Heart left ventricle (tissue), 16 donors: ENCODE measurements at regions not wholly inside any gene's neighbourhood (a gene's known extent, or its start where the extent isn't known, plus 50 kb on each side); places are given as distances from the start of the nearest gene placed in this dataset.
"Not testable (repeated sequence)": the region's sequence is repeated elsewhere in the genome, so short reads cannot be mapped to it uniquely, and the experiment has no call there.

Experiments used
- ATAC-seq, 4 donors: fragments of 200-7000 bp; cut with Tn5 transposase; one replicate each; pipeline ENCODE4 v1.9.1; 2020 to 2022; ENCODE audit warnings: moderate library complexity in 4 of 4, mild to moderate bottlenecking in 3 of 4, moderate number of reproducible peaks in 1 of 4
- DNase-seq, 5 donors: peaks; one replicate each; pipeline ENCODE4 v3.0.0-alpha.2; 2020
- H3K27ac ChIP-seq, 12 donors: fragments of 200-600 bp; sonication (generic) in 4 of 12; one replicate each; pipeline versions ENCODE4 v1.5.0 to v1.8.0; 2016 to 2022; ENCODE audit warnings: mild to moderate bottlenecking in 2 of 12
- H3K27me3 ChIP-seq, 9 donors: fragments of 200-600 bp; sonication (generic) in 2 of 9; one replicate each; pipeline versions ENCODE4 v1.5.1 to v1.8.0; 2016 to 2022; ENCODE audit warnings: mild to moderate bottlenecking in 3 of 9
- H3K36me3 ChIP-seq, 9 donors: fragments of 200-600 bp; sonication (generic) in 2 of 9; one replicate each; pipeline versions ENCODE4 v1.5.0 to v1.8.0; 2018 to 2022; ENCODE audit warnings: mild to moderate bottlenecking in 2 of 9
- H3K4me1 ChIP-seq, 12 donors: fragments of 200-600 bp; sonication (generic) in 4 of 12; one replicate each; pipeline versions ENCODE4 v1.5.0 to v1.8.0; 2016 to 2022; ENCODE audit warnings: mild to moderate bottlenecking in 3 of 12
- H3K4me3 ChIP-seq, 12 donors: fragments of 200-600 bp; sonication (generic) in 4 of 12; one replicate each; pipeline versions ENCODE4 v1.5.0 to v1.8.0; 2017 to 2022; ENCODE audit warnings: mild to moderate bottlenecking in 9 of 12, moderate library complexity in 4 of 12
- H3K9me3 ChIP-seq, 12 donors: fragments of 200-600 bp; sonication (generic) in 4 of 12; one replicate each; pipeline versions ENCODE4 v1.5.0 to v1.8.0; 2016 to 2022; ENCODE audit warnings: mild to moderate bottlenecking in 1 of 12
- POLR2A ChIP-seq, 2 donors: fragments of 450-650 bp; IDR thresholded peaks; one replicate each; pipeline ENCODE4 v1.6.1; 2017; ENCODE audit warnings: antibody characterized with exemption in 2 of 2, mild to moderate bottlenecking in 2 of 2, moderate library complexity in 2 of 2
- WGBS, 4 donors: extraction: QIAGEN DNeasy Blood & Tissue Kit in 2 of 4; methylation state at CpG; one replicate each; pipeline versions ENCODE4 v1.1.5 to v1.1.7; 2013 to 2018; 5-methylcytosine and 5-hydroxymethylcytosine counted together
- intact Hi-C, 10 donors: fragments of 100-400 bp; cut with DNase I; formaldehyde crosslinking; loops; one replicate each; pipeline versions ENCODE4 v1.11.1 to v1.14.2; 2022
- TF ChIP-seq, protein P1 (sequence below), 12 donors: fragments of 200-600 bp; sonication (generic) in 4 of 12; IDR thresholded peaks; one replicate each; pipeline versions ENCODE4 v1.5.0 to v1.8.0; 2018 to 2022; ENCODE audit warnings: antibody characterized with exemption in 12 of 12, mild to moderate bottlenecking in 5 of 12
- donor health status: ischemic (EF 13 %, LVEDD 7.1; RV severe dilation, severe dysfunction).
- donor health status: healthy with polysubstance abuse.
- donor health status: DM: no; HTN: yes; CAD: no.
- donor health status: DM: no; HTN: no; CAD: no.
- donor health status: ischemic (EF 25% LVEDD 6.9; RV normal size, moderate dysfunction).
- donor health status: ischemic (EF 25% LVEDD 5.7; RV mildly dilated, moderate dysfunction).
- donor health status: healthy.
- donor health status: DM: yes; HTN: yes; CAD: no.
- donor health status: ischemic (EF 35%, LVEDD 5.7; RV mildly dilated, moderate dysfunction).
- donor health status: nonischemic (EF 11% LVEDD 7.7; RV severe dilation, severe dysfunction).
- donor health status: DM: yes; HTN: yes; CAD: no.
- donor health status: PGD.
- donor health status: ischemic (EF 29% LVEDD 5.4; RV normal size, mild dysfunction).
- donor health status: nonischemic (EF 23%, LVEDD 6.1; RV moderate dilation, normal function).

DNA sequence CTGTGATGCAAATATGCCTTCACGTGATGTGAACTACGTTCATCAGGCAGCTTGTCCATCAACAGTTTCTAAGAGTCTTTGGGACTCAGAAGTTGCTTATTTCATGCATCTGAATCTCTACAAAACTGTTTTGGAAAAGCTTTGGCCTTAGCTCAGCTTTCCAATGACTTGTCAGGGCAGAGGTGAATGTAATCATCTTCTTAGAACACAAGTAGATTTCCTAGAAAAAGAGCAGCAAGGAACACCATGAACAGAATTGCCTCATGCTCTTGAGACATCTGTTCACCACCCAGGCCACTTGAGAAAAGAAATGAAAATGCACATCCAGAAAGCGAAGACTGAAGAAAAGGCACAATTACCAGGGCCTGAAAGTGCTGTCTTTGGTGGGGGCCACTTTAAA lies 105.8 kb upstream of the PDHA1 start:
- WGBS, 4 donors, result 55 to 69% (median 57%) methylated on average over 3 of the region's 3 CpGs
- Histone ChIP-seq H3K27ac (no peak overlapping the region), H3K4me1 (no peaks in the 10 kb centered on the region), H3K27me3 (peaks cover 0 to 4% (median 0%) of the 10 kb centered on the region in 9 donors), H3K36me3 (no peaks in the 10 kb centered on the region), H3K4me3 (no peak overlapping the region), H3K9me3 (peaks cover 0 to 8% (median 0%) of the 10 kb centered on the region in 12 donors)
- no peak for DNase-seq
- TF ChIP-seq POLR2A (IDR thresholded peaks at IDR 0.05), result no peak
- TF ChIP-seq, protein P1, sequence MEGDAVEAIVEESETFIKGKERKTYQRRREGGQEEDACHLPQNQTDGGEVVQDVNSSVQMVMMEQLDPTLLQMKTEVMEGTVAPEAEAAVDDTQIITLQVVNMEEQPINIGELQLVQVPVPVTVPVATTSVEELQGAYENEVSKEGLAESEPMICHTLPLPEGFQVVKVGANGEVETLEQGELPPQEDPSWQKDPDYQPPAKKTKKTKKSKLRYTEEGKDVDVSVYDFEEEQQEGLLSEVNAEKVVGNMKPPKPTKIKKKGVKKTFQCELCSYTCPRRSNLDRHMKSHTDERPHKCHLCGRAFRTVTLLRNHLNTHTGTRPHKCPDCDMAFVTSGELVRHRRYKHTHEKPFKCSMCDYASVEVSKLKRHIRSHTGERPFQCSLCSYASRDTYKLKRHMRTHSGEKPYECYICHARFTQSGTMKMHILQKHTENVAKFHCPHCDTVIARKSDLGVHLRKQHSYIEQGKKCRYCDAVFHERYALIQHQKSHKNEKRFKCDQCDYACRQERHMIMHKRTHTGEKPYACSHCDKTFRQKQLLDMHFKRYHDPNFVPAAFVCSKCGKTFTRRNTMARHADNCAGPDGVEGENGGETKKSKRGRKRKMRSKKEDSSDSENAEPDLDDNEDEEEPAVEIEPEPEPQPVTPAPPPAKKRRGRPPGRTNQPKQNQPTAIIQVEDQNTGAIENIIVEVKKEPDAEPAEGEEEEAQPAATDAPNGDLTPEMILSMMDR (IDR thresholded peaks at IDR 0.05), result no peak
- no peak for ATAC-seq
- intact Hi-C loops, result no loop called here

DNA sequence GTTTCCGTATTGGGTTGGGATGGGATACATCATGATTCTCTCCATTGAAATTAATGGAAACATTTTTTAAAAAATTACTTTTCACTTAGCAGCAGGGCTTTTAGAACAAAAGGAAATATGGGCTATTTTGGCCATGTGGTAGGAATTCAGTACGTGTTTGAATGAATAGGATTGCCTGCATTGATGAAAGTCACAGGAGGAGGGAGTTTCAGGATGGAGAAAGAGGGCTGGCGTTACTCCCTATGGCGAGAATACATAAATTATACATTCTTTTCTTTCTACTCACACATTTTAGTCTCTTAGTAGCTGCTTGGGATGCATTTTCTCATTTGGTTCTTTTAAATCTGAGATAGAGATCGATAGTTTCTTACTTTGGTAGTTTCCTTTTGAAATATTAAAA lies 100.3 kb upstream of the PDHA1 start:
- ATAC-seq (no peak), DNase-seq (no peak)
- H3K27ac ChIP-seq, result no peak overlapping the region
- H3K9me3 ChIP-seq, result peaks cover 0 to 6% (median 0%) of the 10 kb centered on the region in 12 donors
- TF ChIP-seq POLR2A (IDR thresholded peaks at IDR 0.05), result no peak
- TF ChIP-seq, protein P1 (IDR thresholded peaks at IDR 0.05), result no peak
- intact Hi-C loops, result no loop called here
- 78 to 83% (median 82%) methylated on average over 5 of the region's 5 CpGs for WGBS, 4 donors
- no peaks in the 10 kb centered on the region for H3K27me3 ChIP-seq
- H3K4me1 ChIP-seq, result no peaks in the 10 kb centered on the region
- no peak overlapping the region for H3K4me3 ChIP-seq
- H3K36me3 ChIP-seq, result no peaks in the 10 kb centered on the region

DNA sequence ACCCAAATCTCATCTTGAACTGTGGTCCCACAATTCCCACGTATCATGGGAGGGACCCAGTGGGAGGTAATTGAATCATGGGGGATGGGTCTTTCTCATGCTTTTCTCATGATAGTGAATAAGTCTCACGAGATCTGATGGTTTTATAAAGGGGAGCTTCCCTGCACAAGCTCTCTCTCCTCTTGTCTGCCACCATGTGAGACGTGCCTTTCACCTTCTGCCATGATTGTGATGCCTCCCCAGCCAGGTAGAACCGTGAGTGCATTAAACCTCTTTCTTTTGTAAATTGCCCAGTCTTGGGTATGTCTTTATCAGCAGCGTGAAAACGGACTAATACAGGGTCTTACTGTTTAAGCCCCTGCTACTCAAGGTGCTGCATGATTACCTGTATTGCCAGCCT lies 98.8 kb upstream of the PDHA1 start:
- DNase-seq, H3K27me3 ChIP-seq, H3K27ac ChIP-seq, H3K4me3 ChIP-seq, H3K4me1 ChIP-seq, H3K36me3 ChIP-seq, ATAC-seq, intact Hi-C loops, H3K9me3 ChIP-seq: not testable (repeated sequence)
- 65 to 77% (median 72%) methylated on average over 6 of the region's 6 CpGs for WGBS, 4 donors

DNA sequence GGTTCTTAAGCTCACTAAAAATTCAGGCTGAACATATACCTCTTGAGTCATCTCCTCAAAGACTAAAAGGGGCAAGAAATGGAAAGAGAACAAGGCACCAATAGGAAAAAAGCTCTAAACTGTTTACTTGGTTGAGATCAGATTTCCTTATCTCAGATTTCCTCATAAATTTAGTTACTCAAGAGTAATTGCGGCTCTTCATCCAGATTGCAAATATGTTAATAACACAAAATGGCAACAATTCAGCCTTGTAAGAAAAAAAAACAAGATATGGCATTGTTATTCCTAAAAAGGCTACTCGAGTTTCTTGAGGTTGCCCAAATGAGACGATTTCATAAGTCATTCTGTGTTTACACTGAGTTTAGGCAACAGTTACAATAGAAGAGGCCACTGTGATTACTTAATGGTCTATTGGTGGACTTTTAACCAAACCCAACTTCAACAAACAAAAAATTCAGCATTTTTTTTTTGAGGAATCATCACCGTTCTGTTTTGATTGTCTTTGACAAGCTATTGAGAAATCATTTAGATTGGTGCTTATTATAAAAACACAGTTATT lies 97.9 kb upstream of the PDHA1 start:
- DNase-seq (no peak), ATAC-seq (no peak)
- no peaks in the 10 kb centered on the region for H3K27me3 ChIP-seq
- no peak overlapping the region for H3K27ac ChIP-seq
- intact Hi-C loops, result no loop called here
- H3K9me3 ChIP-seq, result peaks cover 0 to 2% (median 0%) of the 10 kb centered on the region in 12 donors
- H3K4me3 ChIP-seq, result no peak overlapping the region
- no peaks in the 10 kb centered on the region for H3K36me3 ChIP-seq
- no peaks in the 10 kb centered on the region for H3K4me1 ChIP-seq
- WGBS, 4 donors, result 67 to 87% (median 81%) methylated on average over 4 of the region's 4 CpGs
- TF ChIP-seq, protein P1 (IDR thresholded peaks at IDR 0.05), result no peak
- TF ChIP-seq POLR2A (IDR thresholded peaks at IDR 0.05), result no peak

DNA sequence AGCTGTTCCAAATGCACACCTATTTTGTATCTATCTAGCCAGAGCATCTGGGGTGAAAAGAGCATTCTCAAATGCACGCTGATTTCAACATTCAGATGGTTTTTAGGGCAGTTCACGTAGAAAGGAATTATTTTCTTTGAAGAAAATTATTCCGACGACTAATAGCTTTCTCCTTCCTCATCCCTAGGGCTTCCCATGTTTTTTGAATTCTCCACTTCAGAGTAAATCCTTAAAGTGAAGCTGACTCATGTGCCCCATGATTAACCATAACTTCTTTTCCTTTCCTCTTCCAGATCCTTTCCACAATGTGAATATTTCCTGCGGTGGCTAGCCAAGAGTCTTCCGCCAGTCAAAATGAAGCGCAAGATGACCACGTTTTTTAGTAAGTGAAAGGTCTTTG lies 86.7 kb upstream of the PDHA1 start:
- H3K36me3 ChIP-seq, result no peaks in the 10 kb centered on the region
- ATAC-seq (no peak), DNase-seq (no peak)
- intact Hi-C loops, result no loop called here
- no peaks in the 10 kb centered on the region for H3K4me1 ChIP-seq
- TF ChIP-seq, protein P1 (IDR thresholded peaks at IDR 0.05), result no peak
- TF ChIP-seq POLR2A (IDR thresholded peaks at IDR 0.05), result no peak
- H3K4me3 ChIP-seq, result no peak overlapping the region
- H3K27ac ChIP-seq, result no peak overlapping the region
- no peaks in the 10 kb centered on the region for H3K27me3 ChIP-seq
- peaks cover 0 to 6% (median 0%) of the 10 kb centered on the region in 12 donors for H3K9me3 ChIP-seq
- WGBS, 4 donors, result 74 to 86% (median 76%) methylated on average over 8 of the region's 8 CpGs

DNA sequence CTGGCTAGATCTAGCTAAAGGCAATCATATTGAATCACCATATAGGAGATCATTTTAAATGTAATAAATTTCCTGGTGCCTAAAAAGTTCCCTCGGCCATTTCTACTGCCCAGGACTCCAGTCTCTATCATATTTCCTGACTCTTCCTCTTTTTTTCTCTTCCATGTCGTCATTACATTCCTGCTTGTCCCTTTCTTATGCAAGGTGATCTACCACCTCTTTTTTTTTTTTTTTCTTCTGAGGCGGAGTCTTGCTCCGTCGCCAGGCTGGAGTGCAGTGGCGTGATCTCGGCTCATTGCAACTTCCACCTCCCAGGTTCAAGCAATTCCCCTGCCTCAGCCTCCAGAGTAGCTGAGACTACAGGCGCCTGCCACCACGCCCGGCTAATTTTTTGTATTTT lies 82.7 kb upstream of the PDHA1 start:
- H3K4me1 ChIP-seq, H3K4me3 ChIP-seq, ATAC-seq, H3K36me3 ChIP-seq, DNase-seq, H3K9me3 ChIP-seq, H3K27me3 ChIP-seq, intact Hi-C loops, H3K27ac ChIP-seq: not testable (repeated sequence)
- 68 to 84% (median 73%) methylated on average over 10 of the region's 10 CpGs for WGBS, 4 donors
